ENCODE measurements at regions not wholly inside any gene's neighbourhood (a gene's known extent, or its start where the extent isn't known, plus 50 kb on each side); places are given as distances from the start of the nearest gene placed in this dataset.

DNA sequence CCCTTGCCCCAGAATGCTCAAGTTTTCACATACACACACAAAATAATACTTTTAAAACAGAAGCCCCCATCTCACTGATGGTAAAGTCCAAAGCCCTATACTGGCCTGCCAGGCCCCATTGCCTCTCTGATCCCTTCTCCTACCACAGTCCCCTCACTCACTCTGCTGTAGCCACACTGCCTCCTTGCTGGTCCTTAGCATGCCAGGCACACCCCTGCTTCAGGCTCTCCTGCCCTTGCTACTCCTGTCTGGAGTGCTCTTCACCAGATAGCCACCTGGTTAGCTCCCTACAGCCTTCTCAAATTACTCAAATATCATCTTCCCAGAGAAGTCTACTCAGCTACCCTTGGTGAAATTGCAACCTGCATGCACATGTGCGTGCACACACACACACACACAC, 177.5 kb downstream of the C5orf15 start:
- TF ChIP-seq CTCF (conservative IDR thresholded peaks at IDR 0.05; ENCODE audit: low read depth, low read length), result no peak
- TF ChIP-seq EZH2 (IDR thresholded peaks at IDR 0.05; ENCODE audit: low read length, unreplicated experiment), result no peak

All from PC-3 (cell line).